Lower lobe of right lung (tissue), 2 donors: ENCODE measurements at regions not wholly inside any gene's neighbourhood (a gene's known extent, or its start where the extent isn't known, plus 50 kb on each side); places are given as distances from the start of the nearest gene placed in this dataset.
A peak's percentile ranks its signal among the peaks of the same experiment; 100 is the strongest.

Experiments used
- ATAC-seq, 2 donors: fragments of 200-7000 bp; cut with Tn5 transposase; one replicate each; pipeline ENCODE4 v1.9.1; 2020 to 2022; ENCODE audit warnings: mild to moderate bottlenecking in 2 of 2, moderate library complexity in 2 of 2
- DNase-seq: peaks from one replicate; pipeline ENCODE4 v3.0.0-alpha.2; 2020
- H3K27ac ChIP-seq: fragments of 200-600 bp; one replicate; pipeline ENCODE4 v1.8.0; 2022
- H3K27me3 ChIP-seq: fragments of 200-600 bp; one replicate; pipeline ENCODE4 v1.8.0; 2022; ENCODE audit warnings: low read depth
- H3K36me3 ChIP-seq: fragments of 200-600 bp; one replicate; pipeline ENCODE4 v1.8.0; 2022; ENCODE audit warnings: mild to moderate bottlenecking
- H3K4me1 ChIP-seq: fragments of 200-600 bp; one replicate; pipeline ENCODE4 v1.8.0; 2022
- H3K4me3 ChIP-seq: fragments of 200-600 bp; one replicate; pipeline ENCODE4 v1.8.0; 2022; ENCODE audit warnings: mild to moderate bottlenecking
- H3K9me3 ChIP-seq: fragments of 200-600 bp; one replicate; pipeline ENCODE4 v1.8.0; 2022
- intact Hi-C: fragments of 100-400 bp; cut with DNase I; formaldehyde crosslinking; loops from one replicate; pipeline ENCODE4 v1.11.0; 2022
- TF ChIP-seq, protein P1 (sequence below): fragments of 200-600 bp; IDR thresholded peaks from one replicate; pipeline ENCODE4 v1.8.0; 2022; ENCODE audit warnings: antibody characterized with exemption, mild to moderate bottlenecking
- donor health status: DM: no; HTN: yes; CAD: no; lungs with severe emphysema.

- Histone ChIP-seq H3K9me3 (no peaks in the 10 kb centered on the region), H3K27me3 (no peaks in the 10 kb centered on the region), H3K27ac (no peak overlapping the region), H3K4me1 (no peaks in the 10 kb centered on the region), H3K36me3 (no peaks in the 10 kb centered on the region), H3K4me3 (no peak overlapping the region)
- intact Hi-C loops: no loop called here
- DNase-seq (no peak), ATAC-seq (no peak)
- TF ChIP-seq, protein P1, sequence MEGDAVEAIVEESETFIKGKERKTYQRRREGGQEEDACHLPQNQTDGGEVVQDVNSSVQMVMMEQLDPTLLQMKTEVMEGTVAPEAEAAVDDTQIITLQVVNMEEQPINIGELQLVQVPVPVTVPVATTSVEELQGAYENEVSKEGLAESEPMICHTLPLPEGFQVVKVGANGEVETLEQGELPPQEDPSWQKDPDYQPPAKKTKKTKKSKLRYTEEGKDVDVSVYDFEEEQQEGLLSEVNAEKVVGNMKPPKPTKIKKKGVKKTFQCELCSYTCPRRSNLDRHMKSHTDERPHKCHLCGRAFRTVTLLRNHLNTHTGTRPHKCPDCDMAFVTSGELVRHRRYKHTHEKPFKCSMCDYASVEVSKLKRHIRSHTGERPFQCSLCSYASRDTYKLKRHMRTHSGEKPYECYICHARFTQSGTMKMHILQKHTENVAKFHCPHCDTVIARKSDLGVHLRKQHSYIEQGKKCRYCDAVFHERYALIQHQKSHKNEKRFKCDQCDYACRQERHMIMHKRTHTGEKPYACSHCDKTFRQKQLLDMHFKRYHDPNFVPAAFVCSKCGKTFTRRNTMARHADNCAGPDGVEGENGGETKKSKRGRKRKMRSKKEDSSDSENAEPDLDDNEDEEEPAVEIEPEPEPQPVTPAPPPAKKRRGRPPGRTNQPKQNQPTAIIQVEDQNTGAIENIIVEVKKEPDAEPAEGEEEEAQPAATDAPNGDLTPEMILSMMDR: no peak
Measured at GRCh38 chr13:54627646-54628372, 1599.2 kb downstream of the OLFM4 start.

GRCh38 chr13:54628383-54628782 lies 1599.8 kb downstream of the OLFM4 start:
- no peaks in the 10 kb centered on the region for H3K27me3 ChIP-seq
- H3K4me1 ChIP-seq: no peaks in the 10 kb centered on the region
- TF ChIP-seq, protein P1: no peak
- no peaks in the 10 kb centered on the region for H3K9me3 ChIP-seq
- no peak for ATAC-seq
- intact Hi-C loops: no loop called here
- H3K27ac ChIP-seq: no peak overlapping the region
- H3K4me3 ChIP-seq: no peak overlapping the region
- DNase-seq: no peak
- H3K36me3 ChIP-seq: no peaks in the 10 kb centered on the region

DNA sequence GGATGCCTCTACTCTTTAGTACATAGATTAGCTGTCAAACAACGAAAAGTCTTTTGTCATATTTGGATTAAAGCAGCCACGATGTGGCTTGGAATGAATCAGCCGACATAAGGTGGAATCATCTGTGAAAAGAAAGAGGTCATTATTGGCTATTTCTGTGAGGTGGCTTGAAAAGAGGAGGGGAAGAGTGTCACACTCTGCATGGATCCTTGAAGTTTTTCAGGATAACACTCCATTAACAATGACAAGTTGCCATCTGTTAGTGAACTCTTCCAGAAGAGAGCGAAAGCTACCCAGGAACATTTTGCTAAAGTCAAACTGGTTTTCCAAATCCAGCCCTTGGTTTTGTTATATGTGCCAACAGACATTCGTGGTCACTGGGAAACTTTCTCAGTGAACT lies 1604.8 kb downstream of the OLFM4 start:
- H3K36me3 ChIP-seq: no peaks in the 10 kb centered on the region
- TF ChIP-seq, protein P1: no peak
- no peak overlapping the region for H3K4me3 ChIP-seq
- H3K27ac ChIP-seq: no peak overlapping the region
- H3K9me3 ChIP-seq: no peaks in the 10 kb centered on the region
- DNase-seq: no peak
- no peaks in the 10 kb centered on the region for H3K27me3 ChIP-seq
- intact Hi-C loops: no loop called here
- no peak for ATAC-seq
- no peaks in the 10 kb centered on the region for H3K4me1 ChIP-seq

- Histone ChIP-seq H3K4me1 (no peaks in the 10 kb centered on the region), H3K36me3 (no peaks in the 10 kb centered on the region), H3K9me3 (no peaks in the 10 kb centered on the region), H3K4me3 (no peak overlapping the region), H3K27ac (no peak overlapping the region), H3K27me3 (no peaks in the 10 kb centered on the region)
- intact Hi-C loops: no loop called here
- ATAC-seq: no peak
- DNase-seq: no peak
- TF ChIP-seq, protein P1: no peak
Measured at GRCh38 chr13:54636231-54636630, 1607.6 kb downstream of the OLFM4 start.

GRCh38 chr13:54637366-54637765 lies 1608.8 kb downstream of the OLFM4 start:
- TF ChIP-seq, protein P1: no peak
- no peak overlapping the region for H3K27ac ChIP-seq
- intact Hi-C loops: no loop called here
- H3K9me3 ChIP-seq: no peaks in the 10 kb centered on the region
- no peaks in the 10 kb centered on the region for H3K36me3 ChIP-seq
- no peaks in the 10 kb centered on the region for H3K4me1 ChIP-seq
- ATAC-seq (peak; percentile 42 to 50), DNase-seq (no peak)
- H3K27me3 ChIP-seq: no peaks in the 10 kb centered on the region
- no peak overlapping the region for H3K4me3 ChIP-seq
